ENCODE measurements at regions not wholly inside any gene's neighbourhood (a gene's known extent, or its start where the extent isn't known, plus 50 kb on each side); places are given as distances from the start of the nearest gene placed in this dataset.
"Not testable (repeated sequence)": the region's sequence is repeated elsewhere in the genome, so short reads cannot be mapped to it uniquely, and the experiment has no call there.

GRCh38 chr9:39809401-39810226 is 454.1 kb downstream of the SPATA31A1 start:
- not testable (repeated sequence) for H3K4me1 Mint-ChIP-seq (ENCODE audit: low read depth in 2 of 2); H3K27me3 Mint-ChIP-seq; H3K9me3 Mint-ChIP-seq; H3K36me3 Mint-ChIP-seq (ENCODE audit: insufficient read depth)
- Mint-ChIP-seq H3K4me3 (peak overlapping the region; percentile 85 to 93), H3K27ac (peak overlapping the region; percentile 87 to 93)
- DNase-seq (peak; percentile 65 to 73 (median 66)), ATAC-seq (replicated peaks) (peak; percentile 98)

- H3K27ac Mint-ChIP-seq, DNase-seq: not testable (repeated sequence)
Observed at GRCh38 chr9:39810401-39810800, 454.9 kb downstream of the SPATA31A1 start.

DNA sequence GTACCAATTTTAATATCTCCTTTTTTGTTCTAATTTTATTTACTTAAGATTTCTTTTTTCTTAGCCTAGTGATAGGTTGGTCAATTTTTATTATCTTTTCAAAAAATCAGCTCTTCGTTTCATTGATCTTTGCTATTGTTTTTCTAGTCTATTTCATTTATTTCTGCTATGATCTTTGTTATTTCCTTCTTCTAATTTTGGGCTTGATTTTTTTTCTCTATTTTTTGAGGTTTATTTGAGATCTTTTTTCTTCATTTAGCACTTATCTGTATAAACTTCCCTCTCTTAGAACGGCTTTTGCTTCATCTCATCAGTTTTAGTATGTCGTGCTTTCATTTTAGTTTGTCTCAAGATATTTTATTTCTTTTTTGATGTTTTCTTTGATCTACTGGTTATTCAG is 456.1 kb downstream of the SPATA31A1 start:
- not testable (repeated sequence) for H3K27ac Mint-ChIP-seq; H3K4me3 Mint-ChIP-seq; H3K36me3 Mint-ChIP-seq (ENCODE audit: insufficient read depth); H3K4me1 Mint-ChIP-seq (ENCODE audit: low read depth in 2 of 2); ATAC-seq (replicated peaks); H3K9me3 Mint-ChIP-seq; H3K27me3 Mint-ChIP-seq; DNase-seq

More at GRCh38 chr9:39810401-39810800, 454.9 kb downstream of the SPATA31A1 start:
- not testable (repeated sequence) for H3K9me3 Mint-ChIP-seq; ATAC-seq (replicated peaks); H3K36me3 Mint-ChIP-seq (ENCODE audit: insufficient read depth); H3K27me3 Mint-ChIP-seq; H3K4me3 Mint-ChIP-seq; H3K4me1 Mint-ChIP-seq (ENCODE audit: low read depth in 2 of 2)

- H3K9me3 Mint-ChIP-seq; H3K4me1 Mint-ChIP-seq (ENCODE audit: low read depth in 2 of 2); H3K27me3 Mint-ChIP-seq; ATAC-seq (replicated peaks); H3K27ac Mint-ChIP-seq; H3K36me3 Mint-ChIP-seq (ENCODE audit: insufficient read depth); DNase-seq; H3K4me3 Mint-ChIP-seq: not testable (repeated sequence)
Observed at GRCh38 chr9:39828457-39828856, 473.0 kb downstream of the SPATA31A1 start.
